ENCODE measurements at regions not wholly inside any gene's neighbourhood (a gene's known extent, or its start where the extent isn't known, plus 50 kb on each side); places are given as distances from the start of the nearest gene placed in this dataset.
A peak's percentile ranks its signal among the peaks of the same experiment; 100 is the strongest.
"Not testable (repeated sequence)": the region's sequence is repeated elsewhere in the genome, so short reads cannot be mapped to it uniquely, and the experiment has no call there.

- Histone ChIP-seq H3K36me3 (no peaks in the 10 kb centered on the region), H3K4me1 (peaks cover 0 to 4% (median 0%) of the 10 kb centered on the region in 4 donors), H3K27ac (peak overlapping the region in 2 of 4 donors; percentile 19 to 32), H3K4me3 (no peak overlapping the region), H3K9me3 (no peaks in the 10 kb centered on the region), H3K27me3 (no peaks in the 10 kb centered on the region)
- TF ChIP-seq EP300 (IDR thresholded peaks at IDR 0.05) (peak in 1 of 2 donors; percentile 21), CTCF (IDR thresholded peaks at IDR 0.05) (no peak)
- peak in 1 of 2 donors; percentile 44 for DNase-seq (ENCODE audit: low spot score in 2 of 2)
- WGBS, 2 donors, result 43 to 50% methylated on average over 7 of the region's 7 CpGs
Observed at GRCh38 chr15:93929375-93930094, 301.8 kb upstream of the MCTP2 start.

- no peaks in the 10 kb centered on the region for H3K36me3 ChIP-seq
- H3K27ac ChIP-seq, result no peak overlapping the region
- H3K4me3 ChIP-seq, result no peak overlapping the region
- TF ChIP-seq CTCF (IDR thresholded peaks at IDR 0.05), result no peak
- no peak for TF ChIP-seq POLR2A (IDR thresholded peaks at IDR 0.05)
- no peak for TF ChIP-seq EP300 (IDR thresholded peaks at IDR 0.05)
- DNase-seq (ENCODE audit: low spot score in 2 of 2), result no peak
- H3K9me3 ChIP-seq, result peaks cover 0 to 15% (median 0%) of the 10 kb centered on the region in 4 donors
- WGBS, 2 donors, result 72 to 81% methylated on average over 4 of the region's 4 CpGs
- H3K27me3 ChIP-seq, result no peaks in the 10 kb centered on the region
- no peaks in the 10 kb centered on the region for H3K4me1 ChIP-seq
Observed at GRCh38 chr15:93920204-93920603, 311.2 kb upstream of the MCTP2 start.

GRCh38 chr15:93918801-93919200 is 312.6 kb upstream of the MCTP2 start:
- peaks cover 0 to 15% (median 0%) of the 10 kb centered on the region in 4 donors for H3K9me3 ChIP-seq
- not testable (repeated sequence) for H3K4me1 ChIP-seq; H3K36me3 ChIP-seq; DNase-seq (ENCODE audit: low spot score in 2 of 2); H3K27ac ChIP-seq; H3K27me3 ChIP-seq; H3K4me3 ChIP-seq
- WGBS, 2 donors, result 63 to 77% methylated on average over 2 of the region's 2 CpGs

- no peak for DNase-seq (ENCODE audit: low spot score in 2 of 2)
- no peaks in the 10 kb centered on the region for H3K4me1 ChIP-seq
- WGBS, 2 donors, result 95% methylated on average over 1 of the region's 1 CpG
- no peak overlapping the region for H3K4me3 ChIP-seq
- no peak overlapping the region for H3K27ac ChIP-seq
- H3K27me3 ChIP-seq, result no peaks in the 10 kb centered on the region
- peaks cover 0 to 9% (median 0%) of the 10 kb centered on the region in 4 donors for H3K9me3 ChIP-seq
- TF ChIP-seq EP300 (IDR thresholded peaks at IDR 0.05) (no peak), POLR2A (IDR thresholded peaks at IDR 0.05) (no peak), CTCF (IDR thresholded peaks at IDR 0.05) (no peak)
- H3K36me3 ChIP-seq, result no peaks in the 10 kb centered on the region
Observed at GRCh38 chr15:93917181-93917580, 314.2 kb upstream of the MCTP2 start.

GRCh38 chr15:93913871-93914270 is 317.5 kb upstream of the MCTP2 start:
- Histone ChIP-seq H3K4me3 (no peak overlapping the region), H3K36me3 (no peaks in the 10 kb centered on the region), H3K4me1 (no peaks in the 10 kb centered on the region), H3K27me3 (no peaks in the 10 kb centered on the region), H3K27ac (no peak overlapping the region), H3K9me3 (no peaks in the 10 kb centered on the region)
- no peak for TF ChIP-seq EP300 (IDR thresholded peaks at IDR 0.05)
- no peak for TF ChIP-seq POLR2A (IDR thresholded peaks at IDR 0.05)
- no peak for TF ChIP-seq CTCF (IDR thresholded peaks at IDR 0.05)
- no peak for DNase-seq (ENCODE audit: low spot score in 2 of 2)
- 68 to 87% methylated on average over 3 of the region's 3 CpGs for WGBS, 2 donors

Measured in tibial nerve (tissue), 4 donors.